Endothelial cell (in vitro differentiated cells): ENCODE measurements at regions not wholly inside any gene's neighbourhood (a gene's known extent, or its start where the extent isn't known, plus 50 kb on each side); places are given as distances from the start of the nearest gene placed in this dataset.
A peak's percentile ranks its signal among the peaks of the same experiment; 100 is the strongest.

ENCODE experiments used
- DNase-seq: peaks from one replicate; pipeline ENCODE4 v3.0.0; 2021; ENCODE audit warnings: low spot score
- H3K27ac Mint-ChIP-seq: one replicate; pipeline ENCODE4 v1.8.0; 2021; ENCODE audit warnings: mixed read lengths, inconsistent platforms; ENCODE audit not compliant: unreplicated experiment
- H3K27me3 Mint-ChIP-seq: one replicate; pipeline ENCODE4 v1.8.0; 2021; ENCODE audit warnings: mild to moderate bottlenecking, moderate library complexity, mixed read lengths, inconsistent platforms; ENCODE audit not compliant: unreplicated experiment
- H3K36me3 Mint-ChIP-seq: one replicate; pipeline ENCODE4 v1.8.0; 2021; ENCODE audit warnings: mild to moderate bottlenecking, low read depth, mixed read lengths, inconsistent platforms; ENCODE audit not compliant: unreplicated experiment
- H3K4me1 Mint-ChIP-seq: one replicate; pipeline ENCODE4 v1.8.0; 2021; ENCODE audit warnings: mild to moderate bottlenecking, mixed read lengths, inconsistent platforms; ENCODE audit not compliant: unreplicated experiment
- H3K4me3 Mint-ChIP-seq: one replicate; pipeline ENCODE4 v1.8.0; 2021; ENCODE audit warnings: mild to moderate bottlenecking, mixed read lengths, inconsistent platforms; ENCODE audit not compliant: unreplicated experiment
- H3K9me3 Mint-ChIP-seq: one replicate; pipeline ENCODE4 v1.8.0; 2021; ENCODE audit warnings: mixed read lengths, inconsistent platforms; ENCODE audit not compliant: unreplicated experiment
- CTCF ChIP-seq: fragments of 200-600 bp; sonication (generic); IDR thresholded peaks from one replicate; pipeline ENCODE4 v1.5.0; 2021; ENCODE audit warnings: antibody characterized with exemption; ENCODE audit not compliant: unreplicated experiment

DNA sequence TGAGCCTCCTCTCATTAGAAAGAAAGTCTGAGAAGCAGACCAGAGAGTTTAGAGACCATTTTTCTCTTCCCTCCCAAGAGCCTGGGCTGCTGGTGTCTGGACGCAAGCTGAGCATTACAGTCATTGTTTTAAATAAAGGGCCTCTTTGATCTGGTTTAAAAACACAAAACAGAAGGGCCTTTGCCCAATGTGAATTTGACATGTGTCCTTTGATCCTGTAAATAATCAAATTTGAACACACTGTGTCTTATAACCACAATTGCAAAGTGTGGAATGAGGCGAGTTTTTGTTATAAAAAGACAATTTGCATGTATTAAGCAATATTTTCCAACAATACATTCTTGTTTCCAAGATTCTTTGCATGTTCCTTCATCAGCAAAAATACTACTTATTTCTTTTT lies 158.5 kb downstream of the C7orf25 start:
- H3K4me1 Mint-ChIP-seq = peaks cover 3% of the 10 kb centered on the region
- TF ChIP-seq CTCF = no peak

DNA sequence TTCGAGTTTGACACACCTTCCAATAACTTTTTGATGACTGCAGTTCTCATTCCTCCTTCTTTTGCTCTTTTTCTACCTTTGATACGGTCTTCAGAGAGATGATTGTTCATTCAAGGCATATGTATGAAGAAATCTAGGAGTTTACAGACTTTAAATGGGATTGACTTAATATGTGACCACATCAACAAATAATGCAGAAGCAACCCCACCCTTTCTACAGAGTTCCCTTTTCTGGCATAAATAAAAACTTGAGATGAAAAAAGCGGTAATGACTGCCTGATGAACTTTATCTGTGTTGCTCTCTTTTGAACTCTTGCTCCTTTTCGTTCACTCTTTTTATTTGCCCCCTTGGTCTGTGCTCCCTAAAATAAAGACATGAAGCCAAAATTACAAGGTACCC lies 161.7 kb downstream of the C7orf25 start:
- H3K36me3 Mint-ChIP-seq = no peaks in the 10 kb centered on the region
- H3K4me3 Mint-ChIP-seq = no peak overlapping the region
- peaks cover 3% of the 10 kb centered on the region for H3K27me3 Mint-ChIP-seq
- no peak for DNase-seq
- TF ChIP-seq CTCF = no peak
- peaks cover 3% of the 10 kb centered on the region for H3K4me1 Mint-ChIP-seq
- no peaks in the 10 kb centered on the region for H3K9me3 Mint-ChIP-seq
- H3K27ac Mint-ChIP-seq = no peak overlapping the region

More for the DNA sequence above, 158.5 kb downstream of the C7orf25 start:
- H3K36me3 Mint-ChIP-seq = no peaks in the 10 kb centered on the region
- H3K9me3 Mint-ChIP-seq = no peaks in the 10 kb centered on the region
- no peak overlapping the region for H3K27ac Mint-ChIP-seq
- H3K27me3 Mint-ChIP-seq = peaks cover 3% of the 10 kb centered on the region
- DNase-seq = no peak
- no peak overlapping the region for H3K4me3 Mint-ChIP-seq

- no peaks in the 10 kb centered on the region for H3K36me3 Mint-ChIP-seq
- no peak for TF ChIP-seq CTCF
- H3K4me3 Mint-ChIP-seq = no peak overlapping the region
- peaks cover 1% of the 10 kb centered on the region for H3K27me3 Mint-ChIP-seq
- DNase-seq = no peak
- no peaks in the 10 kb centered on the region for H3K9me3 Mint-ChIP-seq
- no peaks in the 10 kb centered on the region for H3K4me1 Mint-ChIP-seq
- H3K27ac Mint-ChIP-seq = no peak overlapping the region
Observed at GRCh38 chr7:42747044-42747443, 164.8 kb downstream of the C7orf25 start.

GRCh38 chr7:42746214-42746613 lies 165.7 kb downstream of the C7orf25 start:
- Mint-ChIP-seq H3K36me3 (no peaks in the 10 kb centered on the region), H3K4me3 (no peak overlapping the region), H3K9me3 (no peaks in the 10 kb centered on the region), H3K27me3 (peaks cover 1% of the 10 kb centered on the region), H3K27ac (no peak overlapping the region), H3K4me1 (no peaks in the 10 kb centered on the region)
- DNase-seq = no peak
- TF ChIP-seq CTCF = no peak

GRCh38 chr7:42745357-42746059 lies 166.4 kb downstream of the C7orf25 start:
- peaks cover 1% of the 10 kb centered on the region for H3K27me3 Mint-ChIP-seq
- peak; percentile 48 for DNase-seq
- H3K4me1 Mint-ChIP-seq = no peaks in the 10 kb centered on the region
- no peak overlapping the region for H3K27ac Mint-ChIP-seq
- no peaks in the 10 kb centered on the region for H3K9me3 Mint-ChIP-seq
- TF ChIP-seq CTCF = peak; percentile 65
- no peaks in the 10 kb centered on the region for H3K36me3 Mint-ChIP-seq
- no peak overlapping the region for H3K4me3 Mint-ChIP-seq
